ENCODE measurements at regions not wholly inside any gene's neighbourhood (a gene's known extent, or its start where the extent isn't known, plus 50 kb on each side); places are given as distances from the start of the nearest gene placed in this dataset.

GRCh38 chr13:31440132-31440531 lies 240.4 kb downstream of the B3GLCT start:
- Mint-ChIP-seq H3K9me3 (ENCODE audit: unreplicated experiment) (peaks cover 7% of the 10 kb centered on the region), H3K4me3 (ENCODE audit: unreplicated experiment) (no peak overlapping the region), H3K36me3 (ENCODE audit: unreplicated experiment) (no peaks in the 10 kb centered on the region), H3K4me1 (ENCODE audit: low read depth, unreplicated experiment) (peaks cover 40% of the 10 kb centered on the region), H3K27ac (ENCODE audit: unreplicated experiment) (no peak overlapping the region), H3K27me3 (ENCODE audit: unreplicated experiment) (peaks cover 3% of the 10 kb centered on the region)
- TF ChIP-seq CTCF (IDR thresholded peaks at IDR 0.05; ENCODE audit: partially characterized antibody, unreplicated experiment): no peak
- DNase-seq: no peak

- no peak overlapping the region for H3K27ac Mint-ChIP-seq (ENCODE audit: unreplicated experiment)
- peaks cover 40% of the 10 kb centered on the region for H3K4me1 Mint-ChIP-seq (ENCODE audit: low read depth, unreplicated experiment)
- peak; percentile 39 for DNase-seq
- H3K9me3 Mint-ChIP-seq (ENCODE audit: unreplicated experiment): peaks cover 7% of the 10 kb centered on the region
- TF ChIP-seq CTCF (IDR thresholded peaks at IDR 0.05; ENCODE audit: partially characterized antibody, unreplicated experiment): no peak
- H3K4me3 Mint-ChIP-seq (ENCODE audit: unreplicated experiment): no peak overlapping the region
- peaks cover 3% of the 10 kb centered on the region for H3K27me3 Mint-ChIP-seq (ENCODE audit: unreplicated experiment)
- no peaks in the 10 kb centered on the region for H3K36me3 Mint-ChIP-seq (ENCODE audit: unreplicated experiment)
Observed at GRCh38 chr13:31441800-31442510, 242.2 kb downstream of the B3GLCT start.

GRCh38 chr13:31442571-31442970 lies 242.8 kb downstream of the B3GLCT start:
- Mint-ChIP-seq H3K4me1 (ENCODE audit: low read depth, unreplicated experiment) (peaks cover 40% of the 10 kb centered on the region), H3K27me3 (ENCODE audit: unreplicated experiment) (peaks cover 3% of the 10 kb centered on the region), H3K4me3 (ENCODE audit: unreplicated experiment) (no peak overlapping the region), H3K27ac (ENCODE audit: unreplicated experiment) (no peak overlapping the region), H3K36me3 (ENCODE audit: unreplicated experiment) (no peaks in the 10 kb centered on the region), H3K9me3 (ENCODE audit: unreplicated experiment) (peaks cover 7% of the 10 kb centered on the region)
- DNase-seq: no peak
- TF ChIP-seq CTCF (IDR thresholded peaks at IDR 0.05; ENCODE audit: partially characterized antibody, unreplicated experiment): no peak

GRCh38 chr13:31444266-31444856 lies 244.6 kb downstream of the B3GLCT start:
- Mint-ChIP-seq H3K27ac (ENCODE audit: unreplicated experiment) (peak overlapping the region; percentile 81), H3K4me3 (ENCODE audit: unreplicated experiment) (peak overlapping the region; percentile 61), H3K27me3 (ENCODE audit: unreplicated experiment) (peaks cover 3% of the 10 kb centered on the region), H3K36me3 (ENCODE audit: unreplicated experiment) (no peaks in the 10 kb centered on the region), H3K4me1 (ENCODE audit: low read depth, unreplicated experiment) (peaks cover 30% of the 10 kb centered on the region), H3K9me3 (ENCODE audit: unreplicated experiment) (peaks cover 7% of the 10 kb centered on the region)
- TF ChIP-seq CTCF (IDR thresholded peaks at IDR 0.05; ENCODE audit: partially characterized antibody, unreplicated experiment): no peak
- DNase-seq: no peak

GRCh38 chr13:31452525-31452924 lies 252.8 kb downstream of the B3GLCT start:
- Mint-ChIP-seq H3K4me1 (ENCODE audit: low read depth, unreplicated experiment) (peaks cover 2% of the 10 kb centered on the region), H3K9me3 (ENCODE audit: unreplicated experiment) (no peaks in the 10 kb centered on the region), H3K36me3 (ENCODE audit: unreplicated experiment) (no peaks in the 10 kb centered on the region), H3K27ac (ENCODE audit: unreplicated experiment) (no peak overlapping the region), H3K27me3 (ENCODE audit: unreplicated experiment) (no peaks in the 10 kb centered on the region), H3K4me3 (ENCODE audit: unreplicated experiment) (no peak overlapping the region)
- DNase-seq: no peak
- TF ChIP-seq CTCF (IDR thresholded peaks at IDR 0.05; ENCODE audit: partially characterized antibody, unreplicated experiment): no peak
